IMR-90 (cell line): ENCODE measurements at regions not wholly inside any gene's neighbourhood (a gene's known extent, or its start where the extent isn't known, plus 50 kb on each side); places are given as distances from the start of the nearest gene placed in this dataset.

Experiments used
- ATAC-seq: fragments of 200-7000 bp; cut with Tn5 transposase; 2 replicates; pipeline ENCODE4 v1.9.1; 2020; ENCODE audit warnings: low read depth, mild to moderate bottlenecking, moderate library complexity
- BruUV-seq: library from RNA; stranded (reverse); fragments of 400-500 nt; replicated peaks from 2 replicates; lab custom pipeline; 2021; lab: Mats Ljungman, UMichigan
- CTCF ChIA-PET: fragments of 300-600 bp; formaldehyde crosslinking; extraction: SDS; loops from one replicate; lab custom pipeline; 2021; ENCODE audit warnings: antibody characterized with exemption; lab: Yijun Ruan, JAX
- POLR2A ChIA-PET: fragments of 300-600 bp; sonication (Branson Sonifier 250); formaldehyde crosslinking; loops from one replicate; lab custom pipeline; 2022; ENCODE audit warnings: antibody characterized with exemption; ENCODE audit not compliant: unreplicated experiment; lab: Charles Lee
- DNase-seq: peaks from one replicate; pipeline ENCODE4 v3.0.0; 2013
- H2AFZ ChIP-seq: replicated peaks from 2 replicates; pipeline ENCODE3; 2013; ENCODE audit warnings: low read length, mild to moderate bottlenecking; ENCODE audit not compliant: poor library complexity
- H2AK5ac ChIP-seq: 2 replicates; pipeline ENCODE4 v1.6.1; 2013; ENCODE audit warnings: low read depth, low read length, inconsistent platforms
- H2AK9ac ChIP-seq: replicated peaks from 2 replicates; pipeline ENCODE3; 2013; ENCODE audit warnings: mild to moderate bottlenecking, low read depth, low read length, moderate library complexity; ENCODE audit not compliant: poor library complexity
- H2BK120ac ChIP-seq: 2 replicates; pipeline ENCODE4 v1.6.1; 2013; ENCODE audit warnings: low read depth, low read length, inconsistent platforms
- H2BK15ac ChIP-seq: 3 replicates; pipeline ENCODE4 v1.6.1; 2013; ENCODE audit warnings: low read depth, low read length, inconsistent platforms
- H2BK20ac ChIP-seq: 2 replicates; pipeline ENCODE4 v1.6.1; 2013; ENCODE audit warnings: low read depth, mild to moderate bottlenecking, inconsistent platforms, low read length, moderate library complexity
- H2BK5ac ChIP-seq: 2 replicates; pipeline ENCODE4 v1.6.1; 2013; ENCODE audit warnings: mild to moderate bottlenecking, low read depth, low read length, inconsistent platforms; ENCODE audit not compliant: poor library complexity, severe bottlenecking
- H3K14ac ChIP-seq: replicated peaks from 2 replicates; pipeline ENCODE4 v1.6.1; 2013; ENCODE audit warnings: low read depth, low read length, inconsistent platforms
- H3K18ac ChIP-seq: 2 replicates; pipeline ENCODE4 v1.6.1; 2013; ENCODE audit warnings: low read depth, low read length, control low read depth
- H3K23ac ChIP-seq: 2 replicates; pipeline ENCODE4 v1.6.1; 2013; ENCODE audit warnings: low read depth, low read length, inconsistent platforms
- H3K27ac ChIP-seq: 2 replicates; pipeline ENCODE4 v1.5.1; 2013; ENCODE audit warnings: mild to moderate bottlenecking, control low read depth, low read length; ENCODE audit not compliant: insufficient read depth
- H3K27me3 ChIP-seq: 2 replicates; pipeline ENCODE4 v1.6.1; 2013; ENCODE audit warnings: low read length; ENCODE audit not compliant: control insufficient read depth, insufficient read depth
- H3K36me3 ChIP-seq: 2 replicates; pipeline ENCODE4 v1.6.1; 2013; ENCODE audit warnings: low read length, mixed read lengths; ENCODE audit not compliant: control insufficient read depth, insufficient read depth
- H3K4ac ChIP-seq: 2 replicates; pipeline ENCODE4 v1.6.1; 2013; ENCODE audit warnings: low read depth, low read length, inconsistent platforms
- H3K4me1 ChIP-seq: 2 replicates; pipeline ENCODE4 v1.6.1; 2013; ENCODE audit warnings: low read length, mixed read lengths; ENCODE audit not compliant: control insufficient read depth, insufficient read depth
- H3K4me2 ChIP-seq: 2 replicates; pipeline ENCODE4 v1.6.1; 2013; ENCODE audit warnings: low read depth, mild to moderate bottlenecking, control low read depth, low read length, moderate library complexity
- H3K4me3 ChIP-seq: 2 replicates; pipeline ENCODE4 v1.5.1; 2013; ENCODE audit warnings: low read depth, mild to moderate bottlenecking, control low read depth, low read length, moderate library complexity; ENCODE audit not compliant: insufficient read depth
- H3K56ac ChIP-seq: 2 replicates; pipeline ENCODE4 v1.6.1; 2013; ENCODE audit warnings: low read length, inconsistent platforms; ENCODE audit not compliant: insufficient read depth; ENCODE audit errors: extremely low read depth
- H3K79me1 ChIP-seq, 2 experiments: 2 replicates each; pipeline ENCODE4 v1.6.1; 2013; ENCODE audit warnings: low read length in 2 of 2, inconsistent platforms in 1 of 2, low read depth in 1 of 2
- H3K9ac ChIP-seq: 2 replicates; pipeline ENCODE4 v1.6.1; 2013; ENCODE audit warnings: low read depth, low read length, control low read depth
- H3K9me1 ChIP-seq: 2 replicates; pipeline ENCODE4 v1.6.1; 2013; ENCODE audit warnings: low read length, inconsistent platforms; ENCODE audit not compliant: insufficient read depth
- H3K9me3 ChIP-seq: 2 replicates; pipeline ENCODE4 v1.6.1; 2013; ENCODE audit warnings: low read length; ENCODE audit not compliant: control insufficient read depth, insufficient read depth
- H4K20me1 ChIP-seq: 2 replicates; pipeline ENCODE4 v1.6.1; 2013; ENCODE audit warnings: low read length, inconsistent platforms; ENCODE audit not compliant: insufficient read depth
- H4K5ac ChIP-seq: 2 replicates; pipeline ENCODE4 v1.6.1; 2013; ENCODE audit warnings: mild to moderate bottlenecking, low read depth, low read length, control low read depth
- H4K8ac ChIP-seq, 2 experiments: 2 replicates each; pipeline ENCODE4 v1.6.1; 2013; ENCODE audit warnings: low read depth in 2 of 2, low read length in 2 of 2, control low read depth in 1 of 2, inconsistent platforms in 1 of 2
- H4K91ac ChIP-seq: 2 replicates; pipeline ENCODE4 v1.6.1; 2013; ENCODE audit warnings: low read depth, low read length, inconsistent platforms; ENCODE audit not compliant: insufficient read depth
- BHLHE40 ChIP-seq: fragments of 150-350 bp; IDR thresholded peaks from 2 replicates; pipeline ENCODE4 v1.6.1; 2016; ENCODE audit warnings: mild to moderate bottlenecking, low read depth, low read length
- CEBPB ChIP-seq: IDR thresholded peaks from 2 replicates; pipeline ENCODE4 v1.6.1; 2012; ENCODE audit warnings: low read depth, low read length, improper control_type of control experiment
- MAZ ChIP-seq: IDR thresholded peaks from 2 replicates; pipeline ENCODE4 v1.6.1; 2012; ENCODE audit warnings: low read depth, mild to moderate bottlenecking, low read length, improper control_type of control experiment, moderate library complexity, borderline replicate concordance
- POLR2A ChIP-seq: IDR thresholded peaks from 2 replicates; pipeline ENCODE4 v1.6.1; 2012; ENCODE audit warnings: mild to moderate bottlenecking, low read depth, low read length
- RFX5 ChIP-seq: IDR thresholded peaks from 2 replicates; pipeline ENCODE4 v1.8.0; 2012; ENCODE audit warnings: low read depth, mild to moderate bottlenecking, low read length, moderate library complexity
- SMC3 ChIP-seq: fragments of 150-350 bp; IDR thresholded peaks from 2 replicates; pipeline ENCODE4 v1.6.1; 2016; ENCODE audit warnings: low read depth, mild to moderate bottlenecking, antibody characterized with exemption, low read length, moderate library complexity
- USF2 ChIP-seq: fragments of 150-350 bp; IDR thresholded peaks from 2 replicates; pipeline ENCODE4 v1.6.1; 2017; ENCODE audit warnings: mild to moderate bottlenecking, antibody characterized with exemption, low read length, low read depth
- WGBS, 2 experiments: methylation state at CpG; one replicate each; pipeline versions ENCODE4 v1.1.5 to v1.1.7; 2013; ENCODE audit warnings: missing lambda C conversion rate in 2 of 2; ENCODE audit not compliant: insufficient read length in 1 of 2; ENCODE audit errors: extremely low coverage in 2 of 2; 5-methylcytosine and 5-hydroxymethylcytosine counted together
- dilution Hi-C: fragments of 300-500 bp; cut with HindIII; formaldehyde crosslinking; loops from one replicate; pipeline ENCODE4 v1.14.3; 2018; ENCODE audit warnings: low sequenced_read_pairs; ENCODE audit not compliant: unreplicated experiment
- in situ Hi-C: fragments of 300-500 bp; cut with MboI; formaldehyde crosslinking; loops from 3 replicates; pipeline ENCODE4 v1.14.3; 2019; ENCODE audit warnings: low sequenced_read_pairs, inconsistent platforms, mixed read lengths
- intact Hi-C: fragments of 100-400 bp; cut with micrococcal nuclease; formaldehyde crosslinking; loops from 2 replicates; pipeline ENCODE4 v1.10.0; 2022

GRCh38 chr7:106370542-106370941, 85.8 kb upstream of the NAMPT start:
- Histone ChIP-seq H2BK120ac (no peak overlapping the region), H3K9me3 (no peaks in the 10 kb centered on the region), H3K36me3 (no peaks in the 10 kb centered on the region), H3K4me3 (no peak overlapping the region), H3K9ac (no peak overlapping the region), H2AFZ (no peak overlapping the region), H3K56ac (no peak overlapping the region), H2BK5ac (no peak overlapping the region), H3K4ac (no peak overlapping the region), H3K79me1 (no peaks in the 10 kb centered on the region), H3K9me1 (0 out of 2 replicates have a peak, but pooled peaks cover 2% of the 10 kb centered on the region), H3K27ac (no peak overlapping the region), H3K27me3 (no peaks in the 10 kb centered on the region; the same call in 1 of the 2 replicates), H2BK20ac (no peak overlapping the region), H4K5ac (no peak overlapping the region), H4K20me1 (no peaks in the 10 kb centered on the region), H3K23ac (no peak overlapping the region), H3K4me1 (no peaks in the 10 kb centered on the region), H3K14ac (no peak overlapping the region), H3K18ac (no peak overlapping the region), H3K4me2 (no peak overlapping the region), H4K8ac (no peak overlapping the region), H4K91ac (no peak overlapping the region), H2BK15ac (no peak overlapping the region), H2AK9ac (no peak overlapping the region), H2AK5ac (no peak overlapping the region)
- 80% methylated on average over 1 of the region's 10 CpGs; no CpG with 5 or more reads in 1 of the 2 experiments for WGBS, 2 experiments
- POLR2A ChIA-PET, result no interaction called here
- dilution Hi-C loops (no loop called here), intact Hi-C loops (no loop called here), in situ Hi-C loops (no loop called here)
- no peak for DNase-seq
- no peak for TF ChIP-seq SMC3
- TF ChIP-seq BHLHE40, result no peak
- no peak for TF ChIP-seq USF2
- TF ChIP-seq RFX5, result no peak
- TF ChIP-seq POLR2A, result no peak
- no peak for TF ChIP-seq CEBPB
- TF ChIP-seq MAZ, result no peak
- no TSS peak for BruUV-seq
- no peak for ATAC-seq
- CTCF ChIA-PET, result no interaction called here
